Testis (tissue), 2 donors: ENCODE measurements at regions not wholly inside any gene's neighbourhood (a gene's known extent, or its start where the extent isn't known, plus 50 kb on each side); places are given as distances from the start of the nearest gene placed in this dataset.

ENCODE experiments used
- CTCF ChIP-seq, 3 experiments: fragments of 450-650 bp in 2 of 3; fragments of 200-600 bp in 1 of 3; sonication (generic) in 1 of 3; IDR thresholded peaks; one replicate each; pipeline ENCODE4 v1.5.1; 2016 to 2019; ENCODE audit warnings: antibody characterized with exemption in 3 of 3, mild to moderate bottlenecking in 2 of 3, moderate library complexity in 1 of 3
- POLR2A ChIP-seq: fragments of 450-650 bp; IDR thresholded peaks from one replicate; pipeline ENCODE4 v1.6.1; 2017; ENCODE audit warnings: antibody characterized with exemption, mild to moderate bottlenecking, moderate library complexity

GRCh38 chr5:126096442-126097006 is 326.7 kb upstream of the GRAMD2B start:
- TF ChIP-seq POLR2A (no peak), CTCF (IDR thresholded peaks at IDR 0.05) (no peak)
